ENCODE measurements at regions not wholly inside any gene's neighbourhood (a gene's known extent, or its start where the extent isn't known, plus 50 kb on each side); places are given as distances from the start of the nearest gene placed in this dataset.

DNA sequence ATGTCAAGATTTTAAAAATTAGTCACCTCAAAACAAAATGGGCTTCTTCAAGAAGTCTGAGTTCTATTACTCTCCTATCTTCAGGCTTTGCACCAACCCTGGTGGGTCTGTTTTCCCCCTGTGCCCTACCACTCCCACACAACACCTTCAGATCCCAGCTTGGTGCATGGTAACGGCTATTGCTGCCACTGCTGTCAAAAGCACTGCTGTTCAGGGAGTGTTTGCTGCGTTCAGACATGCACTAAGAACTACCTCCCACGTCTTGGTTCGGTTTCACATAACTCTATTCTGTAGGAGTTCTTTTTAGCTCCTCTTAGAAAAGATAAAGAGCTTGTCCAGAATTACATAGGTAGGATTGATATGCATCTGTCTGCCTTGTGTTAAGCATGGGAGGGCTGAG is 799.2 kb downstream of the NR2F2 start:
- no peaks in the 10 kb centered on the region for H3K36me3 ChIP-seq (ENCODE audit: control insufficient read depth, insufficient read depth, low read length)
- no peaks in the 10 kb centered on the region for H3K9me3 ChIP-seq (ENCODE audit: control insufficient read depth, insufficient read depth, low read depth, low read length)
- no peak overlapping the region for H2AFZ ChIP-seq (ENCODE audit: low read length)
- no peak for DNase-seq (ENCODE audit: low read depth in 2 of 2)
- no peaks in the 10 kb centered on the region for H3K27me3 ChIP-seq (ENCODE audit: control insufficient read depth, insufficient read depth, low read length)
- no peak overlapping the region for H3K4me3 ChIP-seq (replicated peaks in 1 of 4; ENCODE audit: control extremely low read depth in 1 of 4, insufficient read depth in 1 of 4, low read depth in 3 of 4, low read length in 4 of 4)
- H4K20me1 ChIP-seq (ENCODE audit: control insufficient read depth, extremely low read depth, insufficient read depth, low read length) = no peaks in the 10 kb centered on the region
- H3K4me1 ChIP-seq (ENCODE audit: control insufficient read depth, extremely low read depth, insufficient read depth, low read length) = no peaks in the 10 kb centered on the region
- no peak overlapping the region for H3K27ac ChIP-seq (ENCODE audit: insufficient read depth, low read length)
- H3K9ac ChIP-seq (ENCODE audit: insufficient read depth, low read length) = no peak overlapping the region
- no peaks in the 10 kb centered on the region for H3K79me2 ChIP-seq (ENCODE audit: control insufficient read depth, insufficient read depth, low read length)
- TF ChIP-seq, protein P1, sequence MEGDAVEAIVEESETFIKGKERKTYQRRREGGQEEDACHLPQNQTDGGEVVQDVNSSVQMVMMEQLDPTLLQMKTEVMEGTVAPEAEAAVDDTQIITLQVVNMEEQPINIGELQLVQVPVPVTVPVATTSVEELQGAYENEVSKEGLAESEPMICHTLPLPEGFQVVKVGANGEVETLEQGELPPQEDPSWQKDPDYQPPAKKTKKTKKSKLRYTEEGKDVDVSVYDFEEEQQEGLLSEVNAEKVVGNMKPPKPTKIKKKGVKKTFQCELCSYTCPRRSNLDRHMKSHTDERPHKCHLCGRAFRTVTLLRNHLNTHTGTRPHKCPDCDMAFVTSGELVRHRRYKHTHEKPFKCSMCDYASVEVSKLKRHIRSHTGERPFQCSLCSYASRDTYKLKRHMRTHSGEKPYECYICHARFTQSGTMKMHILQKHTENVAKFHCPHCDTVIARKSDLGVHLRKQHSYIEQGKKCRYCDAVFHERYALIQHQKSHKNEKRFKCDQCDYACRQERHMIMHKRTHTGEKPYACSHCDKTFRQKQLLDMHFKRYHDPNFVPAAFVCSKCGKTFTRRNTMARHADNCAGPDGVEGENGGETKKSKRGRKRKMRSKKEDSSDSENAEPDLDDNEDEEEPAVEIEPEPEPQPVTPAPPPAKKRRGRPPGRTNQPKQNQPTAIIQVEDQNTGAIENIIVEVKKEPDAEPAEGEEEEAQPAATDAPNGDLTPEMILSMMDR (conservative IDR thresholded peaks at IDR 0.05 in 1 of 2, IDR thresholded peaks at IDR 0.05 in 1 of 2; ENCODE audit: low read depth in 1 of 2, low read length in 2 of 2) = no peak
- no peak for TF ChIP-seq EZH2 (IDR thresholded peaks at IDR 0.05; ENCODE audit: low read length, missing control alignments)
- H3K4me2 ChIP-seq (ENCODE audit: extremely low read depth, insufficient read depth, low read length) = no peak overlapping the region

DNA sequence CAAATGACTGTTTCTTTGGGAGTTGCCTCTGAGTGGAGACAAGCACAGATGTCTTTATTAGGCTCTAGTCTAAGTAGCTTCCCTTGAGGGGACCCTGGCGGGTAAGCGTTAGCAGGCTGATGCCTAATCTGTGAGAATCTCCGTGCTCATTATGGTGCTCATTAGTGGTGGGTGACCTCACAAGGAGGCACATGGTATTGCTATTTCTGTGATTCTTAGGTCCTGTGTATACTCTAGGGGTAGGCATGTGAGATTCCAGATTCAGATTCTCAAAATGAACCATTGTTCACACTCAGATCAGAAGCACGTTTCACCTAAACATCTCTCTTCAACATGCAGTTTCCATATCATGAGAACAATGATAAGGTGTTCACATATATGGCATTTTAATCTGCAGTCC is 809.7 kb downstream of the NR2F2 start:
- no peaks in the 10 kb centered on the region for H4K20me1 ChIP-seq (ENCODE audit: control insufficient read depth, extremely low read depth, insufficient read depth, low read length)

DNA sequence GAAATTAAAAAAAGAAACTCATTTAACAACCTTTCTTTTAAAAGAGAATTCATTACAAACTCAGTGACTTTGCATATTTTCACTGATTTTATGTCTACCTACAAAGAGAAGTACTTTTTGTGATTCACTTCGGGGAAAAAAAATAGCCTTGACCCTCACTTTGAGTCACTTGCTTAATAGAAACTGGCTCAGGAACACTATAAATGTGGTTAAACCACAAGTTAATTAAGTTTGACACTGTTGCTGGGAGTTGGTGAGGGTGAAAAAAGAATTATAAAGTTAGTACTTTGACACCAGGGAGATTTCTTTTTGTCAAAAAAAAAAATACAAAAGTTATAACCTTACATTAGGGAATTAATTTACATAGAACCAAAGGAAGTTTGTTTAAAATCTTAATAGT is 810.9 kb downstream of the NR2F2 start:
- no peak overlapping the region for H3K4me3 ChIP-seq (replicated peaks in 1 of 4; ENCODE audit: control extremely low read depth in 1 of 4, insufficient read depth in 1 of 4, low read depth in 3 of 4, low read length in 4 of 4)
- no peak overlapping the region for H2AFZ ChIP-seq (ENCODE audit: low read length)
- no peaks in the 10 kb centered on the region for H4K20me1 ChIP-seq (ENCODE audit: control insufficient read depth, extremely low read depth, insufficient read depth, low read length)
- H3K36me3 ChIP-seq (ENCODE audit: control insufficient read depth, insufficient read depth, low read length) = no peaks in the 10 kb centered on the region
- DNase-seq (ENCODE audit: low read depth in 2 of 2) = no peak
- H3K4me1 ChIP-seq (ENCODE audit: control insufficient read depth, extremely low read depth, insufficient read depth, low read length) = no peaks in the 10 kb centered on the region
- no peak overlapping the region for H3K9ac ChIP-seq (ENCODE audit: insufficient read depth, low read length)
- H3K4me2 ChIP-seq (ENCODE audit: extremely low read depth, insufficient read depth, low read length) = no peak overlapping the region
- H3K27me3 ChIP-seq (ENCODE audit: control insufficient read depth, insufficient read depth, low read length) = no peaks in the 10 kb centered on the region
- TF ChIP-seq, protein P1 (conservative IDR thresholded peaks at IDR 0.05 in 1 of 2, IDR thresholded peaks at IDR 0.05 in 1 of 2; ENCODE audit: low read depth in 1 of 2, low read length in 2 of 2) = no peak
- no peak for TF ChIP-seq EZH2 (IDR thresholded peaks at IDR 0.05; ENCODE audit: low read length, missing control alignments)
- H3K79me2 ChIP-seq (ENCODE audit: control insufficient read depth, insufficient read depth, low read length) = no peaks in the 10 kb centered on the region
- no peak overlapping the region for H3K27ac ChIP-seq (ENCODE audit: insufficient read depth, low read length)
- H3K9me3 ChIP-seq (ENCODE audit: control insufficient read depth, insufficient read depth, low read depth, low read length) = no peaks in the 10 kb centered on the region

More for the DNA sequence above, 809.7 kb downstream of the NR2F2 start:
- Histone ChIP-seq H3K9ac (ENCODE audit: insufficient read depth, low read length) (no peak overlapping the region), H2AFZ (ENCODE audit: low read length) (no peak overlapping the region), H3K4me1 (ENCODE audit: control insufficient read depth, extremely low read depth, insufficient read depth, low read length) (no peaks in the 10 kb centered on the region), H3K4me3 (replicated peaks in 1 of 4; ENCODE audit: control extremely low read depth in 1 of 4, insufficient read depth in 1 of 4, low read depth in 3 of 4, low read length in 4 of 4) (no peak overlapping the region), H3K27ac (ENCODE audit: insufficient read depth, low read length) (no peak overlapping the region), H3K27me3 (ENCODE audit: control insufficient read depth, insufficient read depth, low read length) (no peaks in the 10 kb centered on the region), H3K36me3 (ENCODE audit: control insufficient read depth, insufficient read depth, low read length) (no peaks in the 10 kb centered on the region), H3K4me2 (ENCODE audit: extremely low read depth, insufficient read depth, low read length) (no peak overlapping the region), H3K9me3 (ENCODE audit: control insufficient read depth, insufficient read depth, low read depth, low read length) (no peaks in the 10 kb centered on the region), H3K79me2 (ENCODE audit: control insufficient read depth, insufficient read depth, low read length) (no peaks in the 10 kb centered on the region)
- DNase-seq (ENCODE audit: low read depth in 2 of 2) = no peak
- no peak for TF ChIP-seq EZH2 (IDR thresholded peaks at IDR 0.05; ENCODE audit: low read length, missing control alignments)
- TF ChIP-seq, protein P1 (conservative IDR thresholded peaks at IDR 0.05 in 1 of 2, IDR thresholded peaks at IDR 0.05 in 1 of 2; ENCODE audit: low read depth in 1 of 2, low read length in 2 of 2) = no peak

All from fibroblast of lung (primary cell).